Liver (tissue), 7 donors: ENCODE measurements at regions not wholly inside any gene's neighbourhood (a gene's known extent, or its start where the extent isn't known, plus 50 kb on each side); places are given as distances from the start of the nearest gene placed in this dataset.
"Not testable (repeated sequence)": the region's sequence is repeated elsewhere in the genome, so short reads cannot be mapped to it uniquely, and the experiment has no call there.

ENCODE experiments used
- DNase-seq: peaks from one replicate; pipeline ENCODE4 v3.0.0-alpha.2; 2017; ENCODE audit warnings: low spot score
- H3K27ac ChIP-seq, 2 donors: one replicate each; pipeline ENCODE4 v1.7.0; 2013; ENCODE audit warnings: inconsistent platforms in 2 of 2, low read length in 2 of 2, control low read depth in 1 of 2, low read depth in 1 of 2, mild to moderate bottlenecking in 1 of 2
- H3K27me3 ChIP-seq, 4 donors: one replicate each; pipeline versions ENCODE4 v1.6.1 to v1.7.0; 2013; ENCODE audit warnings: low read length in 3 of 4, inconsistent platforms in 1 of 4, mild to moderate bottlenecking in 1 of 4, moderate library complexity in 1 of 4; ENCODE audit not compliant: control insufficient read depth in 4 of 4, insufficient read depth in 4 of 4
- H3K36me3 ChIP-seq, 4 donors: one replicate each; pipeline versions ENCODE4 v1.6.1 to v1.7.0; 2013; ENCODE audit warnings: low read length in 3 of 4, mild to moderate bottlenecking in 3 of 4, low read depth in 1 of 4, moderate library complexity in 1 of 4; ENCODE audit not compliant: control insufficient read depth in 4 of 4, insufficient read depth in 3 of 4
- H3K4me1 ChIP-seq, 4 donors: one replicate each; pipeline versions ENCODE4 v1.6.1 to v1.7.0; 2013; ENCODE audit warnings: low read length in 3 of 4, mild to moderate bottlenecking in 3 of 4, moderate library complexity in 1 of 4; ENCODE audit not compliant: control insufficient read depth in 4 of 4, insufficient read depth in 4 of 4
- H3K4me3 ChIP-seq, 3 donors: one replicate each; pipeline versions ENCODE4 v1.6.1 to v1.7.0; 2013; ENCODE audit warnings: low read length in 3 of 3, control low read depth in 1 of 3, low read depth in 1 of 3, mild to moderate bottlenecking in 1 of 3
- H3K9ac ChIP-seq, 2 donors: one replicate each; pipeline ENCODE4 v1.7.0; 2013; ENCODE audit warnings: low read length in 2 of 2, mild to moderate bottlenecking in 2 of 2, moderate library complexity in 2 of 2, control low read depth in 1 of 2, low read depth in 1 of 2
- H3K9me3 ChIP-seq, 4 donors: one replicate each; pipeline versions ENCODE4 v1.6.1 to v1.7.0; 2013; ENCODE audit warnings: low read length in 3 of 4; ENCODE audit not compliant: control insufficient read depth in 4 of 4
- EGR1 ChIP-seq, 2 donors: IDR thresholded peaks; 2 replicates each; pipeline ENCODE4 v1.6.1; 2016 to 2018; ENCODE audit warnings: antibody characterized with exemption in 2 of 2, low read depth in 2 of 2
- FOXA2 ChIP-seq: IDR thresholded peaks from 2 replicates; pipeline ENCODE4 v1.6.1; 2016; ENCODE audit warnings: antibody characterized with exemption
- GABPA ChIP-seq, 2 donors: IDR thresholded peaks in 1 of 2; conservative IDR thresholded peaks in 1 of 2; 2 replicates each; pipeline ENCODE4 v1.6.1; 2016; ENCODE audit warnings: antibody characterized with exemption in 2 of 2, mild to moderate bottlenecking in 1 of 2, moderate library complexity in 1 of 2
- HNF4A ChIP-seq, 2 donors: conservative IDR thresholded peaks; 2 replicates each; pipeline ENCODE4 v1.6.1; 2016; ENCODE audit warnings: antibody characterized with exemption in 2 of 2, mild to moderate bottlenecking in 2 of 2
- HNF4G ChIP-seq: IDR thresholded peaks from 2 replicates; pipeline ENCODE4 v1.6.1; 2016; ENCODE audit warnings: antibody characterized with exemption
- JUND ChIP-seq, 2 donors: IDR thresholded peaks; 2 replicates each; pipeline ENCODE4 v1.6.1; 2016; ENCODE audit warnings: antibody characterized with exemption in 2 of 2
- MAX ChIP-seq: IDR thresholded peaks from 2 replicates; pipeline ENCODE4 v1.6.1; 2016; ENCODE audit warnings: antibody characterized with exemption
- NR2F2 ChIP-seq: IDR thresholded peaks from 2 replicates; pipeline ENCODE4 v1.6.1; 2016; ENCODE audit warnings: antibody characterized with exemption
- RAD21 ChIP-seq, 2 donors: IDR thresholded peaks; 2 replicates each; pipeline ENCODE4 v1.6.1; 2016; ENCODE audit warnings: antibody characterized with exemption in 2 of 2, mild to moderate bottlenecking in 2 of 2
- RXRA ChIP-seq, 2 donors: IDR thresholded peaks; 2 replicates each; pipeline ENCODE4 v1.6.1; 2017 to 2018; ENCODE audit warnings: antibody characterized with exemption in 2 of 2, mild to moderate bottlenecking in 1 of 2
- SP1 ChIP-seq: IDR thresholded peaks from 2 replicates; pipeline ENCODE4 v1.6.1; 2018; ENCODE audit warnings: antibody characterized with exemption, mild to moderate bottlenecking
- TAF1 ChIP-seq: conservative IDR thresholded peaks from 2 replicates; pipeline ENCODE4 v1.6.1; 2016; ENCODE audit warnings: antibody characterized with exemption, mild to moderate bottlenecking
- WGBS: extraction: QIAGEN DNeasy Blood & Tissue Kit; methylation state at CpG from one replicate; pipeline ENCODE4 v1.1.7; 2013; 5-methylcytosine and 5-hydroxymethylcytosine counted together
- donor health status: healthy.
- donor health status: healthy.
- donor health status: healthy.
- donor health status: healthy.

GRCh38 chr2:242088044-242088443 is 218.5 kb downstream of the RTP5 start:
- H3K36me3 ChIP-seq, H3K27me3 ChIP-seq, DNase-seq, H3K9me3 ChIP-seq: not testable (repeated sequence)
- WGBS, result under 1% methylated on average over 31 of the region's 37 CpGs
- Histone ChIP-seq H3K4me1 (peaks cover 0 to 22% (median 18%) of the 10 kb centered on the region in 4 donors), H3K27ac (peak overlapping the region; percentile 75 to 86), H3K4me3 (peak overlapping the region; percentile 49 to 94 (median 62)), H3K9ac (peak overlapping the region in 1 of 2 donors; percentile 100)
- TF ChIP-seq RXRA (IDR thresholded peaks at IDR 0.05), result peak; percentile 29 to 31

- Histone ChIP-seq H3K4me1 (peaks cover 0 to 22% (median 18%) of the 10 kb centered on the region in 4 donors), H3K36me3 (no peaks in the 10 kb centered on the region), H3K4me3 (peak overlapping the region; percentile 66 to 94 (median 82)), H3K9ac (no peak overlapping the region), H3K27ac (peak overlapping the region; percentile 50 to 75), H3K9me3 (no peaks in the 10 kb centered on the region), H3K27me3 (no peaks in the 10 kb centered on the region)
- TF ChIP-seq EGR1 (IDR thresholded peaks at IDR 0.05; ENCODE audit: low read depth in 2 of 2), result no peak
- TF ChIP-seq MAX, result peak; percentile 28
- TF ChIP-seq SP1, result peak; percentile 33
- peak in 1 of 2 donors; percentile 31 for TF ChIP-seq RAD21 (IDR thresholded peaks at IDR 0.05)
- no peak for TF ChIP-seq HNF4G
- no peak for TF ChIP-seq JUND (IDR thresholded peaks at IDR 0.05)
- peak in 1 of 2 donors; percentile 63 for TF ChIP-seq GABPA (IDR thresholded peaks at IDR 0.05 in 1 of 2, conservative IDR thresholded peaks at IDR 0.05 in 1 of 2)
- under 1% methylated on average over 103 of the region's 103 CpGs for WGBS
- peak; percentile 92 for DNase-seq
Observed at GRCh38 chr2:242088471-242089212, 219.1 kb downstream of the RTP5 start.

- H3K27me3 ChIP-seq, H3K9me3 ChIP-seq, H3K9ac ChIP-seq, DNase-seq, H3K36me3 ChIP-seq: not testable (repeated sequence)
- H3K27ac ChIP-seq, result peak overlapping the region in 1 of 2 donors; percentile 50
- peaks cover 0 to 22% (median 18%) of the 10 kb centered on the region in 4 donors for H3K4me1 ChIP-seq
- under 1% methylated on average over 17 of the region's 20 CpGs for WGBS
- H3K4me3 ChIP-seq, result peak overlapping the region in 2 of 3 donors; percentile 82 to 94
Observed at GRCh38 chr2:242089213-242089549, 219.7 kb downstream of the RTP5 start.

- not testable (repeated sequence) for DNase-seq, H3K9ac ChIP-seq, H3K27ac ChIP-seq, H3K4me3 ChIP-seq, H3K27me3 ChIP-seq, H3K9me3 ChIP-seq, H3K4me1 ChIP-seq
- WGBS, result 96% methylated on average over 1 of the region's 1 CpG
- peaks cover 0 to 14% (median 8%) of the 10 kb centered on the region in 4 donors for H3K36me3 ChIP-seq
Observed at GRCh38 chr2:242097278-242097677, 227.7 kb downstream of the RTP5 start.

GRCh38 chr2:242098034-242098433 is 228.5 kb downstream of the RTP5 start:
- no peak for TF ChIP-seq SP1
- no peak for TF ChIP-seq JUND (IDR thresholded peaks at IDR 0.05)
- TF ChIP-seq MAX, result no peak
- no peak for TF ChIP-seq FOXA2
- no peak for TF ChIP-seq RAD21 (IDR thresholded peaks at IDR 0.05)
- no peak for TF ChIP-seq EGR1 (IDR thresholded peaks at IDR 0.05; ENCODE audit: low read depth in 2 of 2)
- no peak for TF ChIP-seq NR2F2
- no peak for TF ChIP-seq HNF4A (conservative IDR thresholded peaks at IDR 0.05)
- TF ChIP-seq TAF1, result no peak
- no peaks in the 10 kb centered on the region for H3K4me1 ChIP-seq
- H3K36me3 ChIP-seq, result peaks cover 0 to 14% (median 8%) of the 10 kb centered on the region in 4 donors
- no peaks in the 10 kb centered on the region for H3K27me3 ChIP-seq
- no peaks in the 10 kb centered on the region for H3K9me3 ChIP-seq
- 90% methylated on average over 1 of the region's 1 CpG for WGBS
- no peak overlapping the region for H3K4me3 ChIP-seq
- H3K9ac ChIP-seq, result no peak overlapping the region
- DNase-seq, result no peak
- no peak overlapping the region for H3K27ac ChIP-seq
